ENCODE measurements at regions not wholly inside any gene's neighbourhood (a gene's known extent, or its start where the extent isn't known, plus 50 kb on each side); places are given as distances from the start of the nearest gene placed in this dataset.

DNA sequence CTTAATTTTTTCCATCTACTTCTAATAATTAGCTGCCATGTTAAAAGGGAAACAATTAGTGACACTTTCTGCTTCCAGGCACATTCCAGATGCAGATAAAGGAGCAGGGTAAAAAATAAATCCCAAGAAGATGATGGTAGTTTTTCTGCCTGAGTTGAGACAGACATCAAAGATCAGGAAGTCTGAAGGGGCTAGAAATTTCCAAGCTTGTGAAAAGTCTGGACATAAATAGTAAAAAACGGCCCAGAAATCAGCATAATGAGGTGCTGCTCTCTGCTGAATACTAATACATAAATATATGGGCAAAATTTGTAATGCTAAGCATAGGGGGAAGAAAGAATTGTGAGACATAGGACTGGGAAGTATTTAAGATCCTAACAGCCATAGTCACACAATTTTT is 460.0 kb upstream of the RGS18 start:
- no peaks in the 10 kb centered on the region for H4K20me1 ChIP-seq (ENCODE audit: insufficient read depth, low read length)
- no peak overlapping the region for H3K4me3 Mint-ChIP-seq (ENCODE audit: unreplicated experiment)
- TF ChIP-seq CTCF (IDR thresholded peaks at IDR 0.05; ENCODE audit: insufficient read depth, low read depth, low read length), result no peak

GRCh38 chr1:191699343-191699742 is 458.9 kb upstream of the RGS18 start:
- peaks cover under 1% of the 10 kb centered on the region for H3K9me3 Mint-ChIP-seq (ENCODE audit: unreplicated experiment)
- Histone ChIP-seq H3K4me3 (ENCODE audit: insufficient read depth, low read depth, low read length) (no peak overlapping the region), H3K9me3 (ENCODE audit: insufficient read depth, low read depth, low read length) (no peaks in the 10 kb centered on the region), H2AFZ (ENCODE audit: low read depth, low read length) (no peak overlapping the region), H3K27me3 (ENCODE audit: insufficient read depth, low read length) (no peaks in the 10 kb centered on the region), H3K9ac (ENCODE audit: low read length) (no peak overlapping the region), H3K36me3 (ENCODE audit: insufficient read depth, low read length) (no peaks in the 10 kb centered on the region), H3K79me2 (ENCODE audit: insufficient read depth, low read length) (no peaks in the 10 kb centered on the region), H3K4me2 (ENCODE audit: low read length) (no peak overlapping the region), H4K20me1 (ENCODE audit: insufficient read depth, low read length) (no peaks in the 10 kb centered on the region), H3K27ac (ENCODE audit: low read depth, low read length) (no peak overlapping the region), H3K4me1 (ENCODE audit: insufficient read depth, low read length) (no peaks in the 10 kb centered on the region)
- FAIRE-seq (no peak), DNase-seq (ENCODE audit: low read depth) (no peak)
- no peaks in the 10 kb centered on the region for H3K27me3 Mint-ChIP-seq (ENCODE audit: low read depth, unreplicated experiment)
- TF ChIP-seq CTCF (IDR thresholded peaks at IDR 0.05; ENCODE audit: insufficient read depth, low read depth, low read length) (no peak), EZH2 (IDR thresholded peaks at IDR 0.05; ENCODE audit: insufficient read depth, low read length) (no peak)
- H3K27ac Mint-ChIP-seq (ENCODE audit: unreplicated experiment), result no peak overlapping the region
- no peaks in the 10 kb centered on the region for H3K36me3 Mint-ChIP-seq (ENCODE audit: low read depth, unreplicated experiment)
- no peaks in the 10 kb centered on the region for H3K4me1 Mint-ChIP-seq (ENCODE audit: low read depth, unreplicated experiment)
- H3K4me3 Mint-ChIP-seq (ENCODE audit: unreplicated experiment), result no peak overlapping the region

More for the DNA sequence above, 460.0 kb upstream of the RGS18 start:
- H3K4me3 ChIP-seq (ENCODE audit: insufficient read depth, low read depth, low read length), result no peak overlapping the region
- no peak overlapping the region for H2AFZ ChIP-seq (ENCODE audit: low read depth, low read length)
- H3K27ac ChIP-seq (ENCODE audit: low read depth, low read length), result no peak overlapping the region
- no peaks in the 10 kb centered on the region for H3K36me3 ChIP-seq (ENCODE audit: insufficient read depth, low read length)
- H3K4me2 ChIP-seq (ENCODE audit: low read length), result no peak overlapping the region
- no peaks in the 10 kb centered on the region for H3K79me2 ChIP-seq (ENCODE audit: insufficient read depth, low read length)
- FAIRE-seq (no peak), DNase-seq (ENCODE audit: low read depth) (no peak)
- Mint-ChIP-seq H3K9me3 (ENCODE audit: unreplicated experiment) (peaks cover 7% of the 10 kb centered on the region), H3K27me3 (ENCODE audit: low read depth, unreplicated experiment) (no peaks in the 10 kb centered on the region), H3K36me3 (ENCODE audit: low read depth, unreplicated experiment) (no peaks in the 10 kb centered on the region), H3K4me1 (ENCODE audit: low read depth, unreplicated experiment) (no peaks in the 10 kb centered on the region), H3K27ac (ENCODE audit: unreplicated experiment) (no peak overlapping the region)
- H3K27me3 ChIP-seq (ENCODE audit: insufficient read depth, low read length), result no peaks in the 10 kb centered on the region
- H3K4me1 ChIP-seq (ENCODE audit: insufficient read depth, low read length), result no peaks in the 10 kb centered on the region
- no peaks in the 10 kb centered on the region for H3K9me3 ChIP-seq (ENCODE audit: insufficient read depth, low read depth, low read length)
- H3K9ac ChIP-seq (ENCODE audit: low read length), result no peak overlapping the region

- DNase-seq (ENCODE audit: low read depth), result no peak
- TF ChIP-seq CTCF (IDR thresholded peaks at IDR 0.05; ENCODE audit: insufficient read depth, low read depth, low read length) (no peak), EZH2 (IDR thresholded peaks at IDR 0.05; ENCODE audit: insufficient read depth, low read length) (no peak)
- Histone ChIP-seq H3K36me3 (ENCODE audit: insufficient read depth, low read length) (no peaks in the 10 kb centered on the region), H3K4me1 (ENCODE audit: insufficient read depth, low read length) (no peaks in the 10 kb centered on the region), H3K9me3 (ENCODE audit: insufficient read depth, low read depth, low read length) (no peaks in the 10 kb centered on the region), H3K4me2 (ENCODE audit: low read length) (no peak overlapping the region), H2AFZ (ENCODE audit: low read depth, low read length) (no peak overlapping the region), H3K4me3 (ENCODE audit: insufficient read depth, low read depth, low read length) (no peak overlapping the region), H3K79me2 (ENCODE audit: insufficient read depth, low read length) (no peaks in the 10 kb centered on the region), H4K20me1 (ENCODE audit: insufficient read depth, low read length) (no peaks in the 10 kb centered on the region), H3K9ac (ENCODE audit: low read length) (no peak overlapping the region), H3K27ac (ENCODE audit: low read depth, low read length) (no peak overlapping the region), H3K27me3 (ENCODE audit: insufficient read depth, low read length) (no peaks in the 10 kb centered on the region)
- H3K27me3 Mint-ChIP-seq (ENCODE audit: low read depth, unreplicated experiment), result no peaks in the 10 kb centered on the region
- H3K9me3 Mint-ChIP-seq (ENCODE audit: unreplicated experiment), result no peaks in the 10 kb centered on the region
- no peak for FAIRE-seq
- H3K4me3 Mint-ChIP-seq (ENCODE audit: unreplicated experiment), result no peak overlapping the region
- no peaks in the 10 kb centered on the region for H3K36me3 Mint-ChIP-seq (ENCODE audit: low read depth, unreplicated experiment)
- H3K4me1 Mint-ChIP-seq (ENCODE audit: low read depth, unreplicated experiment), result no peaks in the 10 kb centered on the region
- no peak overlapping the region for H3K27ac Mint-ChIP-seq (ENCODE audit: unreplicated experiment)
These were observed 457.3 kb upstream of the RGS18 start for GRCh38 chr1:191700922-191701321.
